ENCODE measurements at regions not wholly inside any gene's neighbourhood (a gene's known extent, or its start where the extent isn't known, plus 50 kb on each side); places are given as distances from the start of the nearest gene placed in this dataset.

DNA sequence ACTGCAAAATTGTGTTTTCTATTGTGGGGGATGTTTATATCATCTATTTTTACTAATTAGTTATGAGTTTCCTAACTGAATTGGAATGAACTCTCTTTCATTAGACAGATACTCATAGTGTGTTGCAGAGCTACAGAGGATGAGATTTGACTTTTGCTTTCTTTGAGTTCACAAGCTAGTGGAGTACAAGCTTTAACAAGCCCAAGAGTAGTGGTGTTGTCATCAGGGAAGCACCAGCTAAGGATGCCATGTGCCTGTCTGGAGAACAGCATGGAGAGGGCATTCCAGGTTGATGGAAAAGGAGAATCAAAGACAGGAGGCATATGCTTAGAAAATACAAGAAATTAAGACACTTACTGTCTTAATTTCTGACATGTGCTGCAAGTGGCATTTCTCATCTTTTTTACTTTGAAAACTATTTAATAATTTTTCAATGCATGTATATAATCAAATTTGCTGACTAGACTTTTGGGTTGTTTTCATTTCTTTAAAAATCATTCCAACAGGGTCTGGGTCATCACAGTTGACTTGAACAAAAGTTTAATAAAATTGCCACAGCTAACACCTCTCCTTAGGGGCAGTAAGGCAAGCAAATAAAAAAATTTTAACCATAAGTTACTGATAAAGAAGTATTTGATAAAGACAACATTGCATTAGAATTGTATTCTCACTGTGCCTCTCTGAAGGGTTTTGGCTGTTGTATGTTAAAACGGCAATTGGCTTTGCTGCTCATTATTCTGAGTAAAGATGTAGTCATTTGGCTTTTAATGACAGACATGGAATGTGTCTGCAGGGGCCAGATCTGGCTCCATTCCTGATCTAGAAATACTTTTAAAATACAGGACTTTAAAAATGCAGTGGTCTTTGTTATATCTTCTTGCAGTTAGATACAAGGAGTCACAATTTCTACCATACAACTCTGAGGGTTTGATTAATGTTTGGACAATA is 323.7 kb upstream of the CDH11 start:
- TF ChIP-seq, protein P1, sequence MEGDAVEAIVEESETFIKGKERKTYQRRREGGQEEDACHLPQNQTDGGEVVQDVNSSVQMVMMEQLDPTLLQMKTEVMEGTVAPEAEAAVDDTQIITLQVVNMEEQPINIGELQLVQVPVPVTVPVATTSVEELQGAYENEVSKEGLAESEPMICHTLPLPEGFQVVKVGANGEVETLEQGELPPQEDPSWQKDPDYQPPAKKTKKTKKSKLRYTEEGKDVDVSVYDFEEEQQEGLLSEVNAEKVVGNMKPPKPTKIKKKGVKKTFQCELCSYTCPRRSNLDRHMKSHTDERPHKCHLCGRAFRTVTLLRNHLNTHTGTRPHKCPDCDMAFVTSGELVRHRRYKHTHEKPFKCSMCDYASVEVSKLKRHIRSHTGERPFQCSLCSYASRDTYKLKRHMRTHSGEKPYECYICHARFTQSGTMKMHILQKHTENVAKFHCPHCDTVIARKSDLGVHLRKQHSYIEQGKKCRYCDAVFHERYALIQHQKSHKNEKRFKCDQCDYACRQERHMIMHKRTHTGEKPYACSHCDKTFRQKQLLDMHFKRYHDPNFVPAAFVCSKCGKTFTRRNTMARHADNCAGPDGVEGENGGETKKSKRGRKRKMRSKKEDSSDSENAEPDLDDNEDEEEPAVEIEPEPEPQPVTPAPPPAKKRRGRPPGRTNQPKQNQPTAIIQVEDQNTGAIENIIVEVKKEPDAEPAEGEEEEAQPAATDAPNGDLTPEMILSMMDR (IDR thresholded peaks at IDR 0.05) = no peak
- no peak for TF ChIP-seq POLR2A (IDR thresholded peaks at IDR 0.05)

Measured in Peyer's patch (tissue), 4 donors.